ENCODE measurements at regions not wholly inside any gene's neighbourhood (a gene's known extent, or its start where the extent isn't known, plus 50 kb on each side); places are given as distances from the start of the nearest gene placed in this dataset.
"Not testable (repeated sequence)": the region's sequence is repeated elsewhere in the genome, so short reads cannot be mapped to it uniquely, and the experiment has no call there.

DNA sequence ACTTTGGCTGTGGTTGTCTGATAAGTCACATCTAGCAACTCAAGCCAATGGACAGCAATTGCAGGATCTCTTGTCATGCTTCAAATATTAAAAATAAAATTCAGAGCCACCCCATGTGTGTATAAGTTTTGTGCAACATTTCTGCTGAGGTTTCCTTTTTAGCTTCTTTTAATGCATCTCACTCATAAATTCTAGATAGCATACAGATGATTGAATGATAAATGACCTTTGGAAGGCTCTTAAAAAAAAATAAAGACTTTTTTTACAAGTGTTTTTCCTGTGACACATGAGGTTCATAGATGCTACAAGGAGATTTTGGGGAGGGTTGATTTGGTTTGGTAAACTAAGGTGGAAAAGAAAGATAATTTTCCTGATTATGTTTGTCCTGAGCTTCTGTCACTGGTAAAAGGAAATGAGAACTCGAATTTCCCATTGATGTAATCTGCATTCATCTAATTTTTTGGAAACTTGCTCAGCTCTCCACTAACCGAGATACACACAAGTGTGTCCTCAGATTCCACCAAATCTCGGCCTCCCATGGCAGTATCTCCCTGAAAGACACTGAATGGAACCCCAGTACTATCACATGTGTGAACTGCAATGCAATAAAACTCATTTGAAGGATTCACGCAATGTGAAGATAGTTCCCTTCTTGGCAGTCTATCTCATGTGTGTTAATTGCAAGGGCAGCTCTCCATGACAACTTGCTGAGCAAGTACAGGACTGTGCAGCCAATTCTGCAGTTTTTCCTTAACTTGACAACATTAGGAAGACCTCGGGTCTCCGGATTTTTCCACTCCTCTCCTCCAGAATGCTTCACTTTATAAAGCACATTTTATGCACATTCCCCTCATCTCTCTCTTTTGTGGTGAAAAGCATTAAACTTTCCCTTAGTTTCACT lies 185.4 kb upstream of the PFKP start:
- no peak overlapping the region for H3K4me3 ChIP-seq

DNA sequence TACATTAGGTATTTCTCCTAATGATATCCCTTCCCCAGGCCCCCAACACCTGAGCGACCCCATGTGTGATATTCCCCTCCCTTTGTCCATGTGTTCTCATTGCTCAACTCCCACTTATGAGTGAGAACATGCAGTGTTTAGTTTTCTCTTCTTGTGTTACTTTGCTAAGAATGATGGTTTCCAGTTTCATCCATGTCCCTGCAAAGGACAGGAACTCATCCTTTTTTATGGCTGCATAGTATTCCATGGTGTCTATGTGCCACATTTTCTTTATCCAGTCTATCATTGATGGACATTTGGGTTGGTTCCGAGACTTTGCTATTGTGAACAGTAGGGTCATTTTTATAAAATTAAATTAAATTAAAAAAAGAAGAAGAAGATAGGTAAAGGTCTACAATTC lies 187.3 kb upstream of the PFKP start:
- H3K4me1 ChIP-seq (ENCODE audit: low read depth); H3K27me3 ChIP-seq; H3K27ac ChIP-seq; H3K4me3 ChIP-seq; DNase-seq (ENCODE audit: low read depth in 1 of 2, low spot score in 1 of 2); H3K36me3 ChIP-seq; H3K9me3 ChIP-seq (ENCODE audit: low read depth): not testable (repeated sequence)

More for the DNA sequence above, 185.4 kb upstream of the PFKP start:
- no peaks in the 10 kb centered on the region for H3K4me1 ChIP-seq (ENCODE audit: low read depth)
- DNase-seq (ENCODE audit: low read depth in 1 of 2, low spot score in 1 of 2): no peak
- TF ChIP-seq CTCF (IDR thresholded peaks at IDR 0.05; ENCODE audit: low read depth, low read length): no peak
- H3K9me3 ChIP-seq (ENCODE audit: low read depth): no peaks in the 10 kb centered on the region
- no peaks in the 10 kb centered on the region for H3K36me3 ChIP-seq
- H3K27ac ChIP-seq: no peak overlapping the region
- H3K27me3 ChIP-seq: no peaks in the 10 kb centered on the region

DNA sequence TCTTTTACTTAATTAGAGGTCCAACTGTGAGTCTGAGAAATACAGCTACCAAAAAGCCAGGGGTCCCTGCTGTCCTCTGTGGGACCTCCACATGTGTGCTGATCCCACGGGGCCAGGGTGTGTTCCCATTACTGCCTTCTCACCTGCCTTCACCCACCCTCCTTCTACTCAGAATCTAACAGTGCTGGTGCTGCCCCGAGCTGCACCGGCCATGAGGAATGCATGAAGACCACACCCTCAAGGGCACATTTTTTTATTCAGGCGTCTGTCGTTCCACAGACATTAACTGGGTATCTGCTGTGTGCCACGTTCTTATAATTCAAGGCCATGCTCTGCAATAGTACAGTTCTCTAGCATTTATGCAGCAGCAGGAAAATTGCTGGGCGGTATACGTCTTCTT lies 188.5 kb upstream of the PFKP start:
- Histone ChIP-seq H3K27me3 (no peaks in the 10 kb centered on the region), H3K27ac (no peak overlapping the region), H3K36me3 (no peaks in the 10 kb centered on the region), H3K9me3 (ENCODE audit: low read depth) (no peaks in the 10 kb centered on the region), H3K4me3 (no peak overlapping the region), H3K4me1 (ENCODE audit: low read depth) (no peaks in the 10 kb centered on the region)
- no peak for DNase-seq (ENCODE audit: low read depth in 1 of 2, low spot score in 1 of 2)
- TF ChIP-seq CTCF (IDR thresholded peaks at IDR 0.05; ENCODE audit: low read depth, low read length): no peak

DNA sequence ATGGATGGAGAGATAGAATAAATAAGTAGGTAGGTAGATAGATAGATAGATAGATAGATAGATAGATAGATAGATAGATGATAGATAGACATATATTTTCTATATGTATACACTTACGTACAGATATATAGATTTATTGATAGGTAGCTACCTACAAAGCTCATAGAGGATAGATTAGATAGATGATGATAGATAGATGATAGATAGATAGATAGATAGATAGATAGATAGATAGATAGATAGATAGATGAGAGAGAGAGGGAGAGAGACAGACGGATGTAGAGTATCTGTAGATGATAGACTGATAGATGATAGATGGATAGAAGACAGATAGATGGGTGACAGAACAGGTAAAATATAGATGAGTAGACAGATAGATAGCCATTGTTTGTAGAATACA lies 191.3 kb upstream of the PFKP start:
- Histone ChIP-seq H3K27ac (no peak overlapping the region), H3K9me3 (ENCODE audit: low read depth) (no peaks in the 10 kb centered on the region), H3K36me3 (no peaks in the 10 kb centered on the region), H3K4me1 (ENCODE audit: low read depth) (no peaks in the 10 kb centered on the region), H3K4me3 (no peak overlapping the region), H3K27me3 (no peaks in the 10 kb centered on the region)
- no peak for DNase-seq (ENCODE audit: low read depth in 1 of 2, low spot score in 1 of 2)
- no peak for TF ChIP-seq CTCF (IDR thresholded peaks at IDR 0.05; ENCODE audit: low read depth, low read length)

DNA sequence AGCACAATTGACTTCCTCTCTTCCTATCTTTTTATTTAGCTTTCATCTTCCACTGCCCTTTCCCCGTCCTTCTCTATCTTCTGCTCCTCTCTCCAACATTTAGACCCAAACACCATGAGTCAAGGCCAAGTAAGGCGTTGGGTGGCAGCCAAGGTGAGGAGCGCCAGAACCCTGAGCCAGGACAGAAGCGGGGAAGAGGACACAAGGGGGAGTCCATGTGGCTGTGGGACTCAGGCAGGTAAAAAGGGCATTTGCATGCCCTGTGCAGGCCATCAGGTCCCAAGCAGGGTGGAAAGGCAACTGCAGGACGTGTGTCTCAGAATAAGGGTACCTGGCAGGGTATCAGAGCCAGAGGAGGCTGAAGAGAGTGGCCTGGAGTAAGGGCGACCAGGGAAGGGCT lies 192.4 kb upstream of the PFKP start:
- Histone ChIP-seq H3K36me3 (no peaks in the 10 kb centered on the region), H3K9me3 (ENCODE audit: low read depth) (no peaks in the 10 kb centered on the region), H3K27ac (no peak overlapping the region), H3K27me3 (no peaks in the 10 kb centered on the region), H3K4me1 (ENCODE audit: low read depth) (no peaks in the 10 kb centered on the region), H3K4me3 (no peak overlapping the region)
- no peak for TF ChIP-seq CTCF (IDR thresholded peaks at IDR 0.05; ENCODE audit: low read depth, low read length)
- DNase-seq (ENCODE audit: low read depth in 1 of 2, low spot score in 1 of 2): no peak

DNA sequence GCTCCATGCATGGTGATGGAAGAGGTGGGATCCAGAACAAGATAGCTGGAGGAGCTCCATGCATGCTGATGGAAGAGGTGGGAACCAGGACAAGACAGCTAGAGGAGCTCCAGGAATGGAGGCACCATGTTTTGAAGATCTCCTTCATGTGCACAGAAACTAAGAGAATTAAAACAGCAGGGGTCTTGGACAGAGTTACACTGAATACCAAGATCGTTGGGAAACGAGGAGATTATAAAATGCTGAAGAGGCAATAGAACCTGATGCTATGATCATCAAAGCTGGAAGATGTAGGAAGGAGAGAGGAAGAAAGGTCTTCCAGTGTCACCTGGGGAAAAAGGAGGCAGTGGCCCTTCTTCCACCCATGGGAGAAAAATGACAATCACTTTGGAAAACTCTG lies 193.6 kb upstream of the PFKP start:
- H3K9me3 ChIP-seq (ENCODE audit: low read depth): no peaks in the 10 kb centered on the region
- H3K4me1 ChIP-seq (ENCODE audit: low read depth): no peaks in the 10 kb centered on the region
- H3K4me3 ChIP-seq: no peak overlapping the region
- TF ChIP-seq CTCF (IDR thresholded peaks at IDR 0.05; ENCODE audit: low read depth, low read length): no peak
- H3K27ac ChIP-seq: no peak overlapping the region
- no peak for DNase-seq (ENCODE audit: low read depth in 1 of 2, low spot score in 1 of 2)
- no peaks in the 10 kb centered on the region for H3K36me3 ChIP-seq
- no peaks in the 10 kb centered on the region for H3K27me3 ChIP-seq

Data from cardiac muscle cell (in vitro differentiated cells and primary cell).